GM21360 (cell line): ENCODE measurements at regions not wholly inside any gene's neighbourhood (a gene's known extent, or its start where the extent isn't known, plus 50 kb on each side); places are given as distances from the start of the nearest gene placed in this dataset.

ENCODE experiments used
- ATAC-seq: cut with Tn5 transposase; IDR thresholded peaks from one replicate; pipeline ENCODE4 v1.9.1; 2021; ENCODE audit warnings: mild to moderate bottlenecking, moderate library complexity; ENCODE audit not compliant: unreplicated experiment

DNA sequence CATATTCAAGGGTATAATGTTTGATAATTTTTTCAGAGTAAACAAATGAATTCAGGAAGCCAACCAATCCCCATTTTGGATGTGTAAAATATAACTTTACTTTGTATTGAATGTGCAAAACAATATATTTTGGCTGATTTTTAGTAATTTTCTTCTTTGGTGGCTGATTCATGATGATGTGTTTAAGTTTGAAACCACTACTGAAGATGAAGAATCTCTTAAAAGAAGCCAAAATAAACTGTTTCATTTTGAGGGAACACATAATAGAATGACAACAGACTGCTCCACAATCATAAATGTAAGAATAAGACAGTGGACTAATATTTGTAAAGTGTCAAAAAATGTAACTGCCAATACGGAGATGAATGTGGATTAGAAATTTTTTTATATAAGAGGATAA is 52.5 kb upstream of the TRIM43 start:
- ATAC-seq, result peak; percentile 20

DNA sequence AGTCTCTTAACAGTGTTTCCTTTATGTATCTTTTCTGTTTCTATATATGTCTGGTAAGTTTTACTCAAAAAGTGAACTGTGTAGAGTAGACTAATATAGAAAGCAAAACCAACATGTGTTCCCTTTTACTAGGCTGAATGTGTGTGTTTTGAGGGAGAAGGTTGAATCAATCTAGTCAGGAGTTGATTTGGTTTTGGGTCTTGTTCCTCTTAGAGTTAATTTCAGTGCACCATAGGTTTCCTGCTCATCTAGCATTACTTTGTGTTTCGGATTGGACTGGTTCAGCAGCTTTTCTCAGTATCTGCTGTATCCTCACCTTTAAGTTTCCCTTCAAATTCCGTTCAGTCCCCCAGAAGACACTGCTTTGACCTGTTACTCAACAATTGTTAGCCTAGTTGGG is 52.0 kb upstream of the TRIM43 start:
- peak; percentile 44 for ATAC-seq
